Gastrocnemius medialis (tissue), 4 donors: ENCODE measurements at regions not wholly inside any gene's neighbourhood (a gene's known extent, or its start where the extent isn't known, plus 50 kb on each side); places are given as distances from the start of the nearest gene placed in this dataset.

Experiments used
- POLR2A ChIP-seq, 2 donors: fragments of 450-650 bp; IDR thresholded peaks; one replicate each; pipeline ENCODE4 v1.6.1; 2017; ENCODE audit warnings: antibody characterized with exemption in 2 of 2, mild to moderate bottlenecking in 2 of 2, moderate library complexity in 2 of 2
- TF ChIP-seq, protein P1 (sequence below), 5 experiments: fragments of 450-650 bp in 3 of 5; fragments of 200-600 bp in 2 of 5; sonication (generic) in 2 of 5; IDR thresholded peaks in 4 of 5; conservative IDR thresholded peaks in 1 of 5; 1 replicate in 4 of 5; 2 replicates in 1 of 5; pipeline ENCODE4 v1.5.1; 2016 to 2019; ENCODE audit warnings: antibody characterized with exemption in 5 of 5, mild to moderate bottlenecking in 3 of 5, moderate library complexity in 3 of 5

- TF ChIP-seq, protein P1, sequence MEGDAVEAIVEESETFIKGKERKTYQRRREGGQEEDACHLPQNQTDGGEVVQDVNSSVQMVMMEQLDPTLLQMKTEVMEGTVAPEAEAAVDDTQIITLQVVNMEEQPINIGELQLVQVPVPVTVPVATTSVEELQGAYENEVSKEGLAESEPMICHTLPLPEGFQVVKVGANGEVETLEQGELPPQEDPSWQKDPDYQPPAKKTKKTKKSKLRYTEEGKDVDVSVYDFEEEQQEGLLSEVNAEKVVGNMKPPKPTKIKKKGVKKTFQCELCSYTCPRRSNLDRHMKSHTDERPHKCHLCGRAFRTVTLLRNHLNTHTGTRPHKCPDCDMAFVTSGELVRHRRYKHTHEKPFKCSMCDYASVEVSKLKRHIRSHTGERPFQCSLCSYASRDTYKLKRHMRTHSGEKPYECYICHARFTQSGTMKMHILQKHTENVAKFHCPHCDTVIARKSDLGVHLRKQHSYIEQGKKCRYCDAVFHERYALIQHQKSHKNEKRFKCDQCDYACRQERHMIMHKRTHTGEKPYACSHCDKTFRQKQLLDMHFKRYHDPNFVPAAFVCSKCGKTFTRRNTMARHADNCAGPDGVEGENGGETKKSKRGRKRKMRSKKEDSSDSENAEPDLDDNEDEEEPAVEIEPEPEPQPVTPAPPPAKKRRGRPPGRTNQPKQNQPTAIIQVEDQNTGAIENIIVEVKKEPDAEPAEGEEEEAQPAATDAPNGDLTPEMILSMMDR (IDR thresholded peaks at IDR 0.05 in 4 of 5, conservative IDR thresholded peaks at IDR 0.05 in 1 of 5), result no peak
- TF ChIP-seq POLR2A (IDR thresholded peaks at IDR 0.05), result no peak
Measured at GRCh38 chr16:50917950-50918703, 176.2 kb downstream of the CYLD start.
